ENCODE measurements at regions not wholly inside any gene's neighbourhood (a gene's known extent, or its start where the extent isn't known, plus 50 kb on each side); places are given as distances from the start of the nearest gene placed in this dataset.

- no peak overlapping the region for H2AFZ ChIP-seq (ENCODE audit: low read length)
- H2BK20ac ChIP-seq (ENCODE audit: low read depth, low read length, poor library complexity, severe bottlenecking), result no peak overlapping the region
- no peak overlapping the region for H4K5ac ChIP-seq (ENCODE audit: insufficient read length, low read depth, low read length)
- H4K8ac ChIP-seq (replicated peaks; ENCODE audit: insufficient read length, low read depth, low read length), result no peak overlapping the region
- Mint-ChIP-seq H3K27me3 (ENCODE audit: low read depth) (no peaks in the 10 kb centered on the region; the same call in 1 of the 2 replicates), H3K9me3 (no peaks in the 10 kb centered on the region), H3K36me3 (ENCODE audit: insufficient read depth in 1 of 3, low read depth in 3 of 3) (no peaks in the 10 kb centered on the region), H3K4me3 (no peak overlapping the region), H3K4me1 (peaks cover 24 to 29% of the 10 kb centered on the region in 2 experiments), H3K27ac (no peak overlapping the region)
- no peak overlapping the region for H2BK12ac ChIP-seq (ENCODE audit: insufficient read length, low read depth, low read length)
- H4K20me1 ChIP-seq (ENCODE audit: control insufficient read depth, insufficient read depth, insufficient read length), result no peaks in the 10 kb centered on the region
- H3K18ac ChIP-seq (ENCODE audit: insufficient read length, low read depth, low read length), result no peak overlapping the region
- no peak overlapping the region for H3K23ac ChIP-seq (ENCODE audit: insufficient read length, low read depth, low read length)
- no peak for DNase-seq
- no peaks in the 10 kb centered on the region for H3K27me3 ChIP-seq (ENCODE audit: insufficient read depth, low read length)
- no peak overlapping the region for H3K4me2 ChIP-seq (ENCODE audit: insufficient read depth, insufficient read length, low read length)
- no peaks in the 10 kb centered on the region for H3K79me2 ChIP-seq (ENCODE audit: insufficient read depth, low read length)
- H2AK5ac ChIP-seq (ENCODE audit: insufficient read length, low read length), result no peak overlapping the region
- H3K14ac ChIP-seq (ENCODE audit: insufficient read depth, low read length), result no peak overlapping the region
- H3K23me2 ChIP-seq (ENCODE audit: insufficient read length, low read depth, low read length, poor library complexity, severe bottlenecking), result no peaks in the 10 kb centered on the region
- no peak overlapping the region for H3K9ac ChIP-seq (ENCODE audit: extremely low read depth, insufficient read length, low read length)
- no peak for TF ChIP-seq CTCF (conservative IDR thresholded peaks at IDR 0.05)
- no peak overlapping the region for H3T11ph ChIP-seq (ENCODE audit: low read length)
- no peaks in the 10 kb centered on the region for H3K79me1 ChIP-seq (ENCODE audit: insufficient read depth, low read depth, low read length, poor library complexity, severe bottlenecking)
- no peak overlapping the region for H3K56ac ChIP-seq (ENCODE audit: insufficient read length, low read depth, low read length)
- no peak overlapping the region for H3K27ac ChIP-seq (ENCODE audit: insufficient read length, low read depth, low read length)
- no peak overlapping the region for H2BK120ac ChIP-seq (ENCODE audit: low read depth, low read length, poor library complexity, severe bottlenecking)
- no peaks in the 10 kb centered on the region for H3K9me3 ChIP-seq (ENCODE audit: control insufficient read depth, low read depth, low read length)
- WGBS (ENCODE audit: extremely low coverage, insufficient read length, low lambda C conversion rate), result no CpG with 5 or more reads among the region's 5 CpGs
- H2BK15ac ChIP-seq (ENCODE audit: low read depth, low read length), result no peak overlapping the region
- H4K91ac ChIP-seq (ENCODE audit: insufficient read length, low read depth, low read length), result no peak overlapping the region
- H2BK5ac ChIP-seq (ENCODE audit: insufficient read length, low read length), result no peak overlapping the region
- H3K4ac ChIP-seq (ENCODE audit: low read depth, low read length), result no peak overlapping the region
- peaks cover 3% of the 10 kb centered on the region; the same call in 1 of the 2 replicates for H3K4me1 ChIP-seq (ENCODE audit: insufficient read depth, low read length)
Measured at GRCh38 chr18:10201226-10201625, 253.2 kb upstream of the APCDD1 start.

All from H9 (cell line).